ENCODE measurements at regions not wholly inside any gene's neighbourhood (a gene's known extent, or its start where the extent isn't known, plus 50 kb on each side); places are given as distances from the start of the nearest gene placed in this dataset.
"Not testable (repeated sequence)": the region's sequence is repeated elsewhere in the genome, so short reads cannot be mapped to it uniquely, and the experiment has no call there.

GRCh38 chr6:167211881-167212712, 54.3 kb upstream of the GPR31 start:
- Histone ChIP-seq H3K9ac (no peak overlapping the region), H3K4me3 (IDR thresholded peaks at IDR 0.05; ENCODE audit: insufficient read depth, low read depth, low read length) (no peak overlapping the region), H2AFZ (ENCODE audit: low read depth) (no peak overlapping the region), H3K4me2 (no peak overlapping the region), H3K79me2 (ENCODE audit: insufficient read depth, low read depth) (no peaks in the 10 kb centered on the region), H3K36me3 (ENCODE audit: insufficient read depth) (no peaks in the 10 kb centered on the region), H3K4me1 (ENCODE audit: low read depth, poor library complexity, severe bottlenecking) (no peaks in the 10 kb centered on the region), H3K27me3 (ENCODE audit: insufficient read depth, low read depth) (no peaks in the 10 kb centered on the region), H4K20me1 (ENCODE audit: insufficient read depth) (no peaks in the 10 kb centered on the region), H3K27ac (no peak overlapping the region)
- no peak for TF ChIP-seq CTCF (conservative IDR thresholded peaks at IDR 0.05; ENCODE audit: low read depth, low read length)

GRCh38 chr6:167212713-167213005, 54.9 kb upstream of the GPR31 start:
- Histone ChIP-seq H3K4me2 (no peak overlapping the region), H3K27ac (no peak overlapping the region), H3K9ac (no peak overlapping the region), H3K4me3 (IDR thresholded peaks at IDR 0.05; ENCODE audit: insufficient read depth, low read depth, low read length) (no peak overlapping the region), H2AFZ (ENCODE audit: low read depth) (no peak overlapping the region), H4K20me1 (ENCODE audit: insufficient read depth) (no peaks in the 10 kb centered on the region), H3K4me1 (ENCODE audit: low read depth, poor library complexity, severe bottlenecking) (no peaks in the 10 kb centered on the region), H3K36me3 (ENCODE audit: insufficient read depth) (no peaks in the 10 kb centered on the region), H3K79me2 (ENCODE audit: insufficient read depth, low read depth) (no peaks in the 10 kb centered on the region), H3K27me3 (ENCODE audit: insufficient read depth, low read depth) (no peaks in the 10 kb centered on the region)
- no peak for TF ChIP-seq CTCF (conservative IDR thresholded peaks at IDR 0.05; ENCODE audit: low read depth, low read length)

DNA sequence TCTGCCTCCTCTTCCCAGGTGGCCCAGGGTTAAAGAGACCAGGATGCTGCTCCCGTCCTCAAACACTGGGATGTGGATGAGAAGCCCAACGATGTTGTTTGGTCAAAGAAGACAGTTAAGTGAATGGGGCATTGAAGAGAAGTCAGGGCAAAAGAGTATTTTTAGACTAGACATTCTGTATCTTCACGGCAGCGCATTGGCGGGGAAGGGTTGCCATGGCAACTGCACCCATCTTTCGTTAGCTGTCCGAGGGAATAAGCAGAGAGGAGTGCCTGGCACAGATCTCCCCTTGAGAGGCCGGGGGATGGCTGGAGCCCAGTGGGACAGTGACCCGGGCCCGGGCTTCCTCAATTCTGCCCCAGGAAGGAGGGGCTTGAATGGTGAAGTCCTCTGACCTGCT, 56.4 kb upstream of the GPR31 start:
- H3K4me3 ChIP-seq (IDR thresholded peaks at IDR 0.05; ENCODE audit: insufficient read depth, low read depth, low read length), result no peak overlapping the region
- no peak for TF ChIP-seq CTCF (conservative IDR thresholded peaks at IDR 0.05; ENCODE audit: low read depth, low read length)
- no peaks in the 10 kb centered on the region for H3K4me1 ChIP-seq (ENCODE audit: low read depth, poor library complexity, severe bottlenecking)
- no peak overlapping the region for H3K27ac ChIP-seq
- no peaks in the 10 kb centered on the region for H3K27me3 ChIP-seq (ENCODE audit: insufficient read depth, low read depth)
- H2AFZ ChIP-seq (ENCODE audit: low read depth), result no peak overlapping the region
- H3K36me3 ChIP-seq (ENCODE audit: insufficient read depth), result no peaks in the 10 kb centered on the region
- no peaks in the 10 kb centered on the region for H4K20me1 ChIP-seq (ENCODE audit: insufficient read depth)
- no peaks in the 10 kb centered on the region for H3K79me2 ChIP-seq (ENCODE audit: insufficient read depth, low read depth)
- H3K9ac ChIP-seq, result no peak overlapping the region
- no peak overlapping the region for H3K4me2 ChIP-seq

- not testable (repeated sequence) for H3K27ac ChIP-seq; H3K79me2 ChIP-seq (ENCODE audit: insufficient read depth, low read depth); H3K4me3 ChIP-seq (IDR thresholded peaks at IDR 0.05; ENCODE audit: insufficient read depth, low read depth, low read length); H3K36me3 ChIP-seq (ENCODE audit: insufficient read depth); H3K4me2 ChIP-seq; H2AFZ ChIP-seq (ENCODE audit: low read depth); H3K27me3 ChIP-seq (ENCODE audit: insufficient read depth, low read depth); H3K4me1 ChIP-seq (ENCODE audit: low read depth, poor library complexity, severe bottlenecking); H3K9ac ChIP-seq; H4K20me1 ChIP-seq (ENCODE audit: insufficient read depth)
Observed at GRCh38 chr6:167215429-167216250, 57.9 kb upstream of the GPR31 start.

- not testable (repeated sequence) for H3K4me1 ChIP-seq (ENCODE audit: low read depth, poor library complexity, severe bottlenecking); H2AFZ ChIP-seq (ENCODE audit: low read depth); H3K79me2 ChIP-seq (ENCODE audit: insufficient read depth, low read depth); H4K20me1 ChIP-seq (ENCODE audit: insufficient read depth); H3K27ac ChIP-seq; H3K9ac ChIP-seq; H3K36me3 ChIP-seq (ENCODE audit: insufficient read depth); H3K4me3 ChIP-seq (IDR thresholded peaks at IDR 0.05; ENCODE audit: insufficient read depth, low read depth, low read length); H3K4me2 ChIP-seq; H3K27me3 ChIP-seq (ENCODE audit: insufficient read depth, low read depth)
Observed at GRCh38 chr6:167216390-167217050, 58.7 kb upstream of the GPR31 start.

GRCh38 chr6:167217073-167217472, 59.3 kb upstream of the GPR31 start:
- H3K27ac ChIP-seq, result not testable (repeated sequence)

More at GRCh38 chr6:167217073-167217472, 59.3 kb upstream of the GPR31 start:
- not testable (repeated sequence) for H3K36me3 ChIP-seq (ENCODE audit: insufficient read depth); H3K4me2 ChIP-seq; H3K79me2 ChIP-seq (ENCODE audit: insufficient read depth, low read depth); H3K4me1 ChIP-seq (ENCODE audit: low read depth, poor library complexity, severe bottlenecking); H2AFZ ChIP-seq (ENCODE audit: low read depth); H3K27me3 ChIP-seq (ENCODE audit: insufficient read depth, low read depth); H3K4me3 ChIP-seq (IDR thresholded peaks at IDR 0.05; ENCODE audit: insufficient read depth, low read depth, low read length); H4K20me1 ChIP-seq (ENCODE audit: insufficient read depth); H3K9ac ChIP-seq
